H1 (cell line): ENCODE measurements at regions not wholly inside any gene's neighbourhood (a gene's known extent, or its start where the extent isn't known, plus 50 kb on each side); places are given as distances from the start of the nearest gene placed in this dataset.

Experiments
- ATF2 ChIP-seq: IDR thresholded peaks from 2 replicates; pipeline ENCODE4 v1.6.1; 2012; ENCODE audit warnings: low read length, inconsistent platforms
- BRCA1 ChIP-seq: IDR thresholded peaks from 2 replicates; pipeline ENCODE4 v1.6.1; 2012; ENCODE audit warnings: low read depth, low read length, improper control_type of control experiment
- PHF8 ChIP-seq: fragments of 200-600 bp; sonication (generic); conservative IDR thresholded peaks from 2 replicates; pipeline ENCODE4 v1.7.1; 2012; ENCODE audit warnings: low read depth, mild to moderate bottlenecking, inconsistent platforms, low read length, moderate library complexity
- POLR2A ChIP-seq, 2 experiments: IDR thresholded peaks; 1 replicate in 1 of 2; 2 replicates in 1 of 2; pipeline ENCODE4 v1.6.1; 2011; ENCODE audit warnings: low read depth in 2 of 2, low read length in 2 of 2, mild to moderate bottlenecking in 2 of 2; ENCODE audit errors: control extremely low read depth in 1 of 2
- SIRT6 ChIP-seq: IDR thresholded peaks from one replicate; pipeline ENCODE4 v1.7.1; 2012; ENCODE audit warnings: low read length, inconsistent platforms
- SP1 ChIP-seq: IDR thresholded peaks from 2 replicates; pipeline ENCODE4 v1.6.1; 2011; ENCODE audit warnings: low read depth, low read length
- SP4 ChIP-seq: IDR thresholded peaks from 2 replicates; pipeline ENCODE4 v1.6.1; 2012; ENCODE audit warnings: low read length, inconsistent platforms
- TAF1 ChIP-seq: IDR thresholded peaks from 2 replicates; pipeline ENCODE4 v1.6.1; 2011; ENCODE audit warnings: mild to moderate bottlenecking, low read depth, low read length
- TF ChIP-seq, protein P1 (sequence below): fragments of 300-600 bp; sonication (generic); IDR thresholded peaks from 2 replicates; pipeline ENCODE4 v1.7.1; 2012; ENCODE audit warnings: low read length, moderate library complexity, mild to moderate bottlenecking, inconsistent platforms; ENCODE audit not compliant: insufficient replicate concordance
- TF ChIP-seq, protein P2 (sequence below): IDR thresholded peaks from 2 replicates; pipeline ENCODE4 v1.6.1; 2011; ENCODE audit warnings: low read length, improper control_type of control experiment

- TF ChIP-seq, protein P1, sequence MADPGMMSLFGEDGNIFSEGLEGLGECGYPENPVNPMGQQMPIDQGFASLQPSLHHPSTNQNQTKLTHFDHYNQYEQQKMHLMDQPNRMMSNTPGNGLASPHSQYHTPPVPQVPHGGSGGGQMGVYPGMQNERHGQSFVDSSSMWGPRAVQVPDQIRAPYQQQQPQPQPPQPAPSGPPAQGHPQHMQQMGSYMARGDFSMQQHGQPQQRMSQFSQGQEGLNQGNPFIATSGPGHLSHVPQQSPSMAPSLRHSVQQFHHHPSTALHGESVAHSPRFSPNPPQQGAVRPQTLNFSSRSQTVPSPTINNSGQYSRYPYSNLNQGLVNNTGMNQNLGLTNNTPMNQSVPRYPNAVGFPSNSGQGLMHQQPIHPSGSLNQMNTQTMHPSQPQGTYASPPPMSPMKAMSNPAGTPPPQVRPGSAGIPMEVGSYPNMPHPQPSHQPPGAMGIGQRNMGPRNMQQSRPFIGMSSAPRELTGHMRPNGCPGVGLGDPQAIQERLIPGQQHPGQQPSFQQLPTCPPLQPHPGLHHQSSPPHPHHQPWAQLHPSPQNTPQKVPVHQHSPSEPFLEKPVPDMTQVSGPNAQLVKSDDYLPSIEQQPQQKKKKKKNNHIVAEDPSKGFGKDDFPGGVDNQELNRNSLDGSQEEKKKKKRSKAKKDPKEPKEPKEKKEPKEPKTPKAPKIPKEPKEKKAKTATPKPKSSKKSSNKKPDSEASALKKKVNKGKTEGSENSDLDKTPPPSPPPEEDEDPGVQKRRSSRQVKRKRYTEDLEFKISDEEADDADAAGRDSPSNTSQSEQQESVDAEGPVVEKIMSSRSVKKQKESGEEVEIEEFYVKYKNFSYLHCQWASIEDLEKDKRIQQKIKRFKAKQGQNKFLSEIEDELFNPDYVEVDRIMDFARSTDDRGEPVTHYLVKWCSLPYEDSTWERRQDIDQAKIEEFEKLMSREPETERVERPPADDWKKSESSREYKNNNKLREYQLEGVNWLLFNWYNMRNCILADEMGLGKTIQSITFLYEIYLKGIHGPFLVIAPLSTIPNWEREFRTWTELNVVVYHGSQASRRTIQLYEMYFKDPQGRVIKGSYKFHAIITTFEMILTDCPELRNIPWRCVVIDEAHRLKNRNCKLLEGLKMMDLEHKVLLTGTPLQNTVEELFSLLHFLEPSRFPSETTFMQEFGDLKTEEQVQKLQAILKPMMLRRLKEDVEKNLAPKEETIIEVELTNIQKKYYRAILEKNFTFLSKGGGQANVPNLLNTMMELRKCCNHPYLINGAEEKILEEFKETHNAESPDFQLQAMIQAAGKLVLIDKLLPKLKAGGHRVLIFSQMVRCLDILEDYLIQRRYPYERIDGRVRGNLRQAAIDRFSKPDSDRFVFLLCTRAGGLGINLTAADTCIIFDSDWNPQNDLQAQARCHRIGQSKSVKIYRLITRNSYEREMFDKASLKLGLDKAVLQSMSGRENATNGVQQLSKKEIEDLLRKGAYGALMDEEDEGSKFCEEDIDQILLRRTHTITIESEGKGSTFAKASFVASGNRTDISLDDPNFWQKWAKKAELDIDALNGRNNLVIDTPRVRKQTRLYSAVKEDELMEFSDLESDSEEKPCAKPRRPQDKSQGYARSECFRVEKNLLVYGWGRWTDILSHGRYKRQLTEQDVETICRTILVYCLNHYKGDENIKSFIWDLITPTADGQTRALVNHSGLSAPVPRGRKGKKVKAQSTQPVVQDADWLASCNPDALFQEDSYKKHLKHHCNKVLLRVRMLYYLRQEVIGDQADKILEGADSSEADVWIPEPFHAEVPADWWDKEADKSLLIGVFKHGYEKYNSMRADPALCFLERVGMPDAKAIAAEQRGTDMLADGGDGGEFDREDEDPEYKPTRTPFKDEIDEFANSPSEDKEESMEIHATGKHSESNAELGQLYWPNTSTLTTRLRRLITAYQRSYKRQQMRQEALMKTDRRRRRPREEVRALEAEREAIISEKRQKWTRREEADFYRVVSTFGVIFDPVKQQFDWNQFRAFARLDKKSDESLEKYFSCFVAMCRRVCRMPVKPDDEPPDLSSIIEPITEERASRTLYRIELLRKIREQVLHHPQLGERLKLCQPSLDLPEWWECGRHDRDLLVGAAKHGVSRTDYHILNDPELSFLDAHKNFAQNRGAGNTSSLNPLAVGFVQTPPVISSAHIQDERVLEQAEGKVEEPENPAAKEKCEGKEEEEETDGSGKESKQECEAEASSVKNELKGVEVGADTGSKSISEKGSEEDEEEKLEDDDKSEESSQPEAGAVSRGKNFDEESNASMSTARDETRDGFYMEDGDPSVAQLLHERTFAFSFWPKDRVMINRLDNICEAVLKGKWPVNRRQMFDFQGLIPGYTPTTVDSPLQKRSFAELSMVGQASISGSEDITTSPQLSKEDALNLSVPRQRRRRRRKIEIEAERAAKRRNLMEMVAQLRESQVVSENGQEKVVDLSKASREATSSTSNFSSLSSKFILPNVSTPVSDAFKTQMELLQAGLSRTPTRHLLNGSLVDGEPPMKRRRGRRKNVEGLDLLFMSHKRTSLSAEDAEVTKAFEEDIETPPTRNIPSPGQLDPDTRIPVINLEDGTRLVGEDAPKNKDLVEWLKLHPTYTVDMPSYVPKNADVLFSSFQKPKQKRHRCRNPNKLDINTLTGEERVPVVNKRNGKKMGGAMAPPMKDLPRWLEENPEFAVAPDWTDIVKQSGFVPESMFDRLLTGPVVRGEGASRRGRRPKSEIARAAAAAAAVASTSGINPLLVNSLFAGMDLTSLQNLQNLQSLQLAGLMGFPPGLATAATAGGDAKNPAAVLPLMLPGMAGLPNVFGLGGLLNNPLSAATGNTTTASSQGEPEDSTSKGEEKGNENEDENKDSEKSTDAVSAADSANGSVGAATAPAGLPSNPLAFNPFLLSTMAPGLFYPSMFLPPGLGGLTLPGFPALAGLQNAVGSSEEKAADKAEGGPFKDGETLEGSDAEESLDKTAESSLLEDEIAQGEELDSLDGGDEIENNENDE = no peak
- TF ChIP-seq POLR2A (IDR thresholded peaks at IDR 0.05; ENCODE audit: control extremely low read depth in 1 of 2, low read depth in 2 of 2, low read length in 2 of 2) (no peak), BRCA1 (no peak), TAF1 (no peak), ATF2 (no peak), PHF8 (no peak), SIRT6 (no peak), SP1 (no peak), SP4 (no peak)
- TF ChIP-seq, protein P2, sequence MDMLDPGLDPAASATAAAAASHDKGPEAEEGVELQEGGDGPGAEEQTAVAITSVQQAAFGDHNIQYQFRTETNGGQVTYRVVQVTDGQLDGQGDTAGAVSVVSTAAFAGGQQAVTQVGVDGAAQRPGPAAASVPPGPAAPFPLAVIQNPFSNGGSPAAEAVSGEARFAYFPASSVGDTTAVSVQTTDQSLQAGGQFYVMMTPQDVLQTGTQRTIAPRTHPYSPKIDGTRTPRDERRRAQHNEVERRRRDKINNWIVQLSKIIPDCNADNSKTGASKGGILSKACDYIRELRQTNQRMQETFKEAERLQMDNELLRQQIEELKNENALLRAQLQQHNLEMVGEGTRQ = no peak
Observed at GRCh38 chr1:212218065-212218464, 67.1 kb upstream of the PPP2R5A start (continued).
